HUES64 (cell line): ENCODE measurements at regions not wholly inside any gene's neighbourhood (a gene's known extent, or its start where the extent isn't known, plus 50 kb on each side); places are given as distances from the start of the nearest gene placed in this dataset.
"Not testable (repeated sequence)": the region's sequence is repeated elsewhere in the genome, so short reads cannot be mapped to it uniquely, and the experiment has no call there.

Source experiments
- H3K27ac ChIP-seq: 2 replicates; pipeline ENCODE4 v1.7.0; 2013; ENCODE audit warnings: low read depth, low read length, inconsistent platforms
- H3K27me3 ChIP-seq: 2 replicates; pipeline ENCODE4 v1.6.1; 2013; ENCODE audit warnings: mild to moderate bottlenecking, low read length; ENCODE audit not compliant: insufficient read depth
- H3K36me3 ChIP-seq: 2 replicates; pipeline ENCODE4 v1.6.1; 2013; ENCODE audit warnings: mild to moderate bottlenecking, low read length; ENCODE audit not compliant: insufficient read depth
- H3K4me1 ChIP-seq: 2 replicates; pipeline ENCODE4 v1.6.1; 2013; ENCODE audit warnings: mild to moderate bottlenecking, low read length, moderate library complexity; ENCODE audit not compliant: insufficient read depth
- H3K4me3 ChIP-seq: 2 replicates; pipeline ENCODE4 v1.5.1; 2013; ENCODE audit warnings: mild to moderate bottlenecking, low read length, moderate library complexity
- H3K9ac ChIP-seq: 2 replicates; pipeline ENCODE4 v1.6.1; 2013; ENCODE audit warnings: mild to moderate bottlenecking, low read depth, low read length
- H3K9me3 ChIP-seq: 2 replicates; pipeline ENCODE4 v1.6.1; 2013; ENCODE audit warnings: low read depth, low read length; ENCODE audit not compliant: insufficient read depth
- WGBS: fragments of 150-250, 120-280 bp; methylation state at CpG from one replicate; pipeline ENCODE4 v1.1.7; 2013; ENCODE audit warnings: missing lambda C conversion rate; 5-methylcytosine and 5-hydroxymethylcytosine counted together

DNA sequence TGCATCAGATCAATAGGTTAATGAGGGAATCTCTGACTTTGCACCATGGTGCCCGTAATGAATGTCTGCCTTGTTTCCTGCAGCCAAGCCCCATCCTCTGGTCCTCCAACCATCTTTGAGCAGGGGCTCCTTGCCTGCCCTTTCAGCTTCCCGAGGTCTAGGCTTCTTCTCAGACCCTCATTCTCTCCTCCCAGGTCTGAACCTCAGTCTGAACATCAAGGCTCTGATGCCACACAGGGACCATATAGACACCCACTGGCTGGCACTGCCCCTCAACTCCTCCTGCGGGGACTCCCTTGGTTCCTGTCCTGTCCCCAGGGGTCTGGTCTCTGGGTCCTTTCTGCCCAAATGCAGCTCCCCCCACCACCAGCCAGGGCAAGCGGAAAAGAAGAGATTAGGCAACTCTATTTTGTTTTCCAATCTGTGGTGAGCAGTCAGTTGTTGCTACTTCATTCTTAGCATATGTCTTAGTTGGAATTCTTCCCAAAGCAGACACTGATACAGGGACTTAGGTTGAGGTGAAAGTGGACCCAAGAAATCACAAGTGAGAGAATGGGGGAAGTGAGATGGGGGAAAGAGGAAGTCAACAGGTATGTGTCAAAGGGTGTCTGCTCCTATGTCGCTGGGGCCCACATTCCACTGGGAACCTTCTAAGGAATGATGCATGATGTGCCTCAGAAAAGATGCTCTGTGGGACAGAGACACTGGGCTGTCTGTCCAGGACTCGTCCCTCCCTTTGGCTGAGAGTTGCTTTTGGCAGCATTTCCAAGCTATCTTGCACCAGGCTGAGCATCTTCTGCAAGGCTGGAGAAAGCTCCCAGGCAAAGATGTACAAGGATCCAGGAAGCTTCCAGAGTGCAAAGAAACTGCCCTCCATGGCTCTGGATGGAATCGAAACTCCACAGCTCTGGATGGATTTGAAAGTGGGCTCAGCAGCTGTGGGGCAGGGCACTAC lies 1096.5 kb upstream of the TMEM132C start:
- Histone ChIP-seq H3K4me1 (no peaks in the 10 kb centered on the region), H3K4me3 (no peak overlapping the region), H3K9me3 (peaks cover 11% of the 10 kb centered on the region), H3K9ac (no peak overlapping the region), H3K27ac (no peak overlapping the region), H3K27me3 (no peaks in the 10 kb centered on the region), H3K36me3 (no peaks in the 10 kb centered on the region)
- 63% methylated on average over 7 of the region's 7 CpGs for WGBS

DNA sequence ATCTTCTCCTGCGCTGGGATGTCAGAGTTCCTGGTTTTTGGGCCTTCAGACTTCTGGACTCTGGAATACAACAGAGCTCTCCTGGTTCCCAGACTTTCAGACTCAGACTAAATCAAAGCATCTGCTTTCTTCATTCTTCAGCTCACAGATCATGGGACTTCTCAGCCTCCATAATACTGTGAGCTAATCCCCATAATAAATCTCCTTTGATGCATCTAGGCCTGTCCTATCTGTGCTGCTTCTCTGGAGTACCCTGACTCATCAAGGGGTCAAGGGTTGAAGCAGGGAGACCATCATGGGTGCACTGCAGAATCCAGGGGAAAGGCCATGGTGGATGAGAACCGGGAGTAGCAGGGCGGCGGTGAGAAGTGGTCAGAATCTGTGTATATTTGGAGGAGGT lies 1094.1 kb upstream of the TMEM132C start:
- H3K9me3 ChIP-seq = peaks cover 29% of the 10 kb centered on the region
- H3K27ac ChIP-seq = no peak overlapping the region
- no peak overlapping the region for H3K4me3 ChIP-seq
- no peaks in the 10 kb centered on the region for H3K4me1 ChIP-seq
- 93% methylated on average over 4 of the region's 4 CpGs for WGBS
- H3K27me3 ChIP-seq = no peaks in the 10 kb centered on the region
- no peaks in the 10 kb centered on the region for H3K36me3 ChIP-seq
- no peak overlapping the region for H3K9ac ChIP-seq

DNA sequence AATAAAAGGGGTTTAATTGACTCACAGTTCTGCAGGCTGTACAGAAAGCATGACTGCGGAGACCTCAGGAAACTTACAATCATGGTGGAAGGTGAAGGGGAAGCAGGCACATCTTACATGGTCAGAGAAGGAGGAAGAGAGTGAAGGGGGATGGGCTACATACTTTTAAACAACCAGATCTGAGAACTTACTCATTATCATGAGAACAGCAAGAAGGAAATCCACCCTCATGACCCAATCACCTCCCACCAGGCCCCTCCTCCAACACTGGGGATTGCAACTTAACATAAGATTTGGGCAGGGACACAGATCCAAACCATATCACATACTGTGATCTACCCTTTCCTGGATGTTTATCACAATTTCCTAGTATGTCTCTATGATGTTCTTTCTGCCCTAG lies 1093.0 kb upstream of the TMEM132C start:
- H3K9ac ChIP-seq, H3K27me3 ChIP-seq, H3K4me1 ChIP-seq, H3K27ac ChIP-seq, H3K4me3 ChIP-seq, H3K36me3 ChIP-seq: not testable (repeated sequence)
- peaks cover 36% of the 10 kb centered on the region for H3K9me3 ChIP-seq
- 100% methylated on average over 1 of the region's 1 CpG for WGBS

DNA sequence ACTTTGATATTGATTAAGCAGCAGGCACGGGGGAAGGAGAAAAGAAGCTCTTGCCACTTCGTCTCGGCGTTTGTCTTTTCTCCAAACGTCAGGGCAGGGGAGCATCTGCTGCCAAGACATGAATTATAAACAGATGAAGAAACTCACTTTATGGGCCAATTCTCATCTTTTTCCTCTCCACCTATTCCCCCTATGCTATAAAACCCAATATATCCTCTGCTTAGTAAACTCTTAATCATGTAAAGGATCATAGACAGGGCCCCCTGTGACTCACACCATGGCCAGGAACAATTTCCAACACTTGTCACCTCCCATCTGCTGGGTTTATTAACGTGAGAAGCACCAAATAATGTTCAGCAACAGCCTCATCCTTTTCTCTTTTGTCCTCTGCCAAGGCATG lies 1092.1 kb upstream of the TMEM132C start:
- WGBS = 85% methylated on average over 6 of the region's 6 CpGs
- H3K36me3 ChIP-seq = no peaks in the 10 kb centered on the region
- H3K27ac ChIP-seq = no peak overlapping the region
- H3K4me1 ChIP-seq = no peaks in the 10 kb centered on the region
- H3K27me3 ChIP-seq = no peaks in the 10 kb centered on the region
- H3K4me3 ChIP-seq = no peak overlapping the region
- peaks cover 36% of the 10 kb centered on the region for H3K9me3 ChIP-seq
- H3K9ac ChIP-seq = no peak overlapping the region

DNA sequence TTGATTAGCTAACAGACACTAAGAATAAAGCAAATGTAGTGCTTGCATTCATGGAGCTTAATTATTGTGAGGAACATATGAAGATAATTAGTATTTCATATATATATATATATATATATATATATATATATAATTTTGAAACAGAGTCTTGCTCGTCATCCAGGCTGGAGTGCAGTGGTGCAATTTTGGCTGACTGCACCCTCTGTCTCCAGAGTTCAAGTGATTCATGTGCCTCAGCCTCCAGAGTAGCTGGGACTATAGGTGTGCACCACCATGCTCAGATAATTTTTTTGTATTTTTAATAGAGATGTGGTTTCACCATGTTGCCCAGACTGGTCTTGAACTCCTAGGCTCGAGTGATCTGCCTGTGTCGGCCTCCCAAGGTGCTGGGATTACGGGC lies 1091.6 kb upstream of the TMEM132C start:
- Histone ChIP-seq H3K36me3 (no peaks in the 10 kb centered on the region), H3K9me3 (peaks cover 36% of the 10 kb centered on the region), H3K27me3 (no peaks in the 10 kb centered on the region), H3K4me3 (no peak overlapping the region), H3K9ac (no peak overlapping the region), H3K4me1 (no peaks in the 10 kb centered on the region), H3K27ac (no peak overlapping the region)
- 81% methylated on average over 4 of the region's 4 CpGs for whole genome bisulfite sequencing

DNA sequence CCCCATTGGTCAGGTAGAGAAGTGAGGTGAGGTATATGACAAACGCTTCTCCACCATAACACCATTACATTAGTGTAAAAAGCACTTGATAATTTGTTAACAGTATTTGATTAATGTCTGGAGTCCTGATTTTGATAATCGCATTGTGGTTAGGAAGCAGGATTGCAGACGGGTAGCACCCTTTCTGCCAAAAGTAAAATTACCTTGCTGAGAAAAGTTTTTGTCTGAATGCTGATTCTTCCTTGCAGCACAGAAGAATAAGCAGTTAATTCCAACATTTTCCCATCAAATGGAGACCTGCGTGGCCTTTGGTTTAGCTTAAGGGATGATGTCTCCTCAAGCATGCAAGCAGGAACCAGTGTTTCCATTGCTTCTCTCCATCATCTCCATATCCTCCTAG lies 1090.2 kb upstream of the TMEM132C start:
- 93% methylated on average over 3 of the region's 4 CpGs for WGBS

DNA sequence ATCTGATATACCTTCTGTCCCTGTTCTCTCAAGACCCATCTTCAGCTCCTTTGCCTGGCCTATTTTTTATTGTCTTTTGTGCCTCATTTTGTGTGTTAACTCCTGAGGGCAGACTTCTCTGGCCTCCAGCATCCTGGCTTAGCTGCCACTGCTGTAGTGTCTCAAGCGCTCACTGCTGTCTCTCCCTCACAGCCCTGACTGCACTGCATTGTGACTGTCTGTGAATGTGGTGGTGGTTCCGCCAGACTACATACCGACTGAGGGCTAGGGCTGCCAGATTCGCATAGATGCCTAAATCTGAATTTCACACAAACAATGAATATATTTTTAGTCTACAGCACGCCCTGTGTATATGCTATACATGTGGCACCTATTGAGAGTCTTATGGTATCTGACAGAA lies 1088.9 kb upstream of the TMEM132C start:
- no peaks in the 10 kb centered on the region for H3K27me3 ChIP-seq
- H3K4me3 ChIP-seq = no peak overlapping the region
- 94% methylated on average over 5 of the region's 5 CpGs for WGBS
- H3K27ac ChIP-seq = no peak overlapping the region
- H3K36me3 ChIP-seq = no peaks in the 10 kb centered on the region
- H3K4me1 ChIP-seq = no peaks in the 10 kb centered on the region
- peaks cover 29% of the 10 kb centered on the region for H3K9me3 ChIP-seq
- H3K9ac ChIP-seq = no peak overlapping the region

More for the DNA sequence above, 1090.2 kb upstream of the TMEM132C start:
- Histone ChIP-seq H3K9ac (no peak overlapping the region), H3K4me1 (no peaks in the 10 kb centered on the region), H3K36me3 (no peaks in the 10 kb centered on the region), H3K27me3 (no peaks in the 10 kb centered on the region), H3K27ac (no peak overlapping the region), H3K4me3 (no peak overlapping the region), H3K9me3 (peaks cover 36% of the 10 kb centered on the region)

DNA sequence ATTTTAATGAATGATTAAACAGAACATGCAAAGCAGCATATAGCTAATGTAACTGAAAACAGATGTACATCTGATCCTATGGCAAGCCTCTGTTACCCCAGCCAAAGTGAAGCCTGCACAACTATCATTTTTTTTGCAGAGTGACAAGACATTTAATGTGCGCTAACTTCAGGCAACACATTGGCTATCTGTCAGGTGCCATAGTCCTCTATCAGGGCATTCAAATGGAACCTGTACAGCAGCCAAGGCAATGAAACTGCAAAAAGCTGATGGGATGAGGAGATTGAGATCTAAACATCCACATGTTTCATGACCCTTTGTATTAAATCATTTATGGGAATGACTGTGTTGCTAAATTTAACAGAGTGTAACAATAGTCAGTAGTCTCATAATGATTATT lies 1088.5 kb upstream of the TMEM132C start:
- no peaks in the 10 kb centered on the region for H3K27me3 ChIP-seq
- H3K36me3 ChIP-seq = no peaks in the 10 kb centered on the region
- no peak overlapping the region for H3K9ac ChIP-seq
- peaks cover 29% of the 10 kb centered on the region for H3K9me3 ChIP-seq
- H3K4me3 ChIP-seq = no peak overlapping the region
- no peak overlapping the region for H3K27ac ChIP-seq
- H3K4me1 ChIP-seq = no peaks in the 10 kb centered on the region
- 100% methylated on average over 1 of the region's 1 CpG for WGBS

DNA sequence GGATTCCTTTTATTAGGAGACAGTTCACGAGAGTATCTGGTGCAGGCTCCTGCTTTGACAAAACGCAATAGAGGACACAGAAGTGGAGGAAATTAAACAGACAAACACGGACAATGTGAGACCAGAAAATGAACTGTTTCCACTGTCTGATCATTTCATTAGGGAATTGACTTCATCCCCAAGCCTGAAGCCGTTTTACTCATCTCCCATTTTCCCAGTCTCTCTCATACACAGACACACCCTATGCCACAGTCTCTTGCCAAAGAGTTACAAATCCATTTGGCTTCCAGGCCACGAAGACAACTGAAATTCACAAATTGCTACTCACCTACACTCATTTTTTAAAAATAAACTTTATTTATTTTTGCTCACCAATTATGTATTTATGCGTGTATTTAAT lies 1087.8 kb upstream of the TMEM132C start:
- Histone ChIP-seq H3K4me3 (no peak overlapping the region), H3K4me1 (no peaks in the 10 kb centered on the region), H3K27ac (no peak overlapping the region), H3K36me3 (no peaks in the 10 kb centered on the region), H3K9me3 (peaks cover 27% of the 10 kb centered on the region), H3K9ac (no peak overlapping the region), H3K27me3 (no peaks in the 10 kb centered on the region)
- WGBS = 82% methylated on average over 5 of the region's 6 CpGs

DNA sequence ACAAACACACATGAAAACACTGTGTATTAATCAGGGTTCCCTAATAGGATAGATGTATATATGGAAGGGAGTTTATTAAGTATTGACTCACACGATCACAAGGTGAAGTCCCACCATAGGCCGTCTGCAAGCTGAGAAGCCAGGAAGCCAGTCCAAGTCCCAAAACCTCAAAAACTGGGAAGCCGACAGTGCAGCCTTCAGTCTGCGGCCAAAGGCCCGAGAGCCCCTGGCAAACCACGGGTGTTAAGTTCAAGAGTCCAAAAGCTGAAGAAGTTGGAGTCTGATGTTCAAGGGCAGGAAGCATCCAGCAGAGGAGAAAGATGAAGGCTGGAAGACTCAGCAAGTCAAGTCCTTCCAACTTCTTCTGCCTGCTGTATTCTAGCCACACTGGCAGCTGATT lies 1085.0 kb upstream of the TMEM132C start:
- H3K4me3 ChIP-seq = no peak overlapping the region
- H3K4me1 ChIP-seq = no peaks in the 10 kb centered on the region
- H3K27me3 ChIP-seq = no peaks in the 10 kb centered on the region
- no peaks in the 10 kb centered on the region for H3K36me3 ChIP-seq
- H3K27ac ChIP-seq = no peak overlapping the region
- WGBS = 95% methylated on average over 6 of the region's 6 CpGs
- peaks cover 15% of the 10 kb centered on the region for H3K9me3 ChIP-seq
- no peak overlapping the region for H3K9ac ChIP-seq

DNA sequence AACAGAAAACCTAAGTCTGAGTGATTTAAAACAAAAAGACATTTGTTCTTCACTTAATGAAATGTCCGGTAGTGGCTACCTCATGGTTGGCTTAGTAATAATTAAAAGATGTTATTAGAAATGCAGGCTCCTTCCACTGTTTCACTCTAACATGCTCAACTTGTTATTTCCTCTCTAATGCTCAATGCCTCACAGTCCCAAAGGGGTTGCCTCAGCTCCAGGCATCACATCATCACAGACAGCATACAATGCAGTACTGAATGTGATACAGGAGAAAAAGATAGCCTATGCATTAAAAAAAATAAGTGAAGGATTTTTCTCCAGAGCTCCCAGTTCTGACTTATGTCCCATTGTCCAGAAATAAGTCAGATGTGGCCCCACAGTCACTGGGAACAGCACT lies 1077.0 kb upstream of the TMEM132C start:
- Histone ChIP-seq H3K9ac (no peak overlapping the region), H3K36me3 (no peaks in the 10 kb centered on the region)

More for the DNA sequence above, 1077.0 kb upstream of the TMEM132C start:
- WGBS = no CpG with 5 or more reads among the region's 1 CpG
- Histone ChIP-seq H3K4me3 (no peak overlapping the region), H3K4me1 (no peaks in the 10 kb centered on the region), H3K9me3 (no peaks in the 10 kb centered on the region), H3K27ac (no peak overlapping the region), H3K27me3 (no peaks in the 10 kb centered on the region)
